ENCODE measurements at regions not wholly inside any gene's neighbourhood (a gene's known extent, or its start where the extent isn't known, plus 50 kb on each side); places are given as distances from the start of the nearest gene placed in this dataset.

- H3K27me3 ChIP-seq (replicated peaks in 1 of 4; ENCODE audit: control extremely low read depth in 1 of 4, control insufficient read depth in 3 of 4, insufficient read depth in 4 of 4, low read length in 3 of 4): peaks cover 0 to 25% (median 12%) of the 10 kb centered on the region in 4 experiments
- WGBS (ENCODE audit: insufficient coverage): no CpG with 5 or more reads among the region's 2 CpGs
- CTCF ChIA-PET: no interaction called here
Observed at GRCh38 chr1:22295396-22295795, 152.5 kb upstream of the WNT4 start.

GRCh38 chr1:22295856-22296255 lies 153.0 kb upstream of the WNT4 start:
- 78% methylated on average over 8 of the region's 8 CpGs for WGBS (ENCODE audit: insufficient coverage)
- Mint-ChIP-seq H3K4me3 (no peak overlapping the region), H3K27me3 (peaks cover 53% of the 10 kb centered on the region), H3K9me3 (ENCODE audit: insufficient read depth) (peaks cover 6% of the 10 kb centered on the region), H3K4me1 (no peaks in the 10 kb centered on the region), H3K27ac (no peak overlapping the region)
- H3K79me2 ChIP-seq (ENCODE audit: control insufficient read depth, insufficient read depth, low read length): no peaks in the 10 kb centered on the region
- DNase-seq (no peak), ATAC-seq (ENCODE audit: low read depth) (no peak)
- H3K4me2 ChIP-seq (replicated peaks; ENCODE audit: low read depth, low read length, poor library complexity, severe bottlenecking): no peak overlapping the region
- TF ChIP-seq CTCF (IDR thresholded peaks at IDR 0.05) (no peak), EZH2 (IDR thresholded peaks at IDR 0.05; ENCODE audit: borderline replicate concordance, insufficient read depth, low read depth, low read length, poor library complexity, severe bottlenecking) (no peak)
- peaks cover 0 to 18% (median 2%) of the 10 kb centered on the region in 3 donors for H3K9me3 ChIP-seq (ENCODE audit: control extremely low read depth in 1 of 3, control insufficient read depth in 2 of 3, insufficient read depth in 1 of 3, low read length in 2 of 3)
- intact Hi-C loops (cut with micrococcal nuclease): no loop called here
- H3K4me3 ChIP-seq (ENCODE audit: control extremely low read depth in 1 of 5, extremely low read depth in 1 of 5, insufficient read depth in 1 of 5, low read depth in 2 of 5, low read length in 4 of 5): no peak overlapping the region
- POLR2A ChIA-PET: no interaction called here
- no peaks in the 10 kb centered on the region for H3K4me1 ChIP-seq (ENCODE audit: control insufficient read depth in 2 of 2, insufficient read depth in 2 of 2, low read length in 2 of 2)
- no peak overlapping the region for H2AFZ ChIP-seq (ENCODE audit: insufficient read depth, low read depth, low read length, poor library complexity, severe bottlenecking)
- CTCF ChIA-PET: no interaction called here
- peaks cover 0 to 25% (median 12%) of the 10 kb centered on the region in 4 experiments for H3K27me3 ChIP-seq (replicated peaks in 1 of 4; ENCODE audit: control extremely low read depth in 1 of 4, control insufficient read depth in 3 of 4, insufficient read depth in 4 of 4, low read length in 3 of 4)
- no peak overlapping the region for H3K9ac ChIP-seq (ENCODE audit: low read length)
- H3K27ac ChIP-seq (ENCODE audit: low read length in 2 of 2): no peak overlapping the region
- H3K36me3 ChIP-seq (replicated peaks in 1 of 2; ENCODE audit: control extremely low read depth in 1 of 2, control insufficient read depth in 1 of 2, extremely low read depth in 1 of 2, insufficient read depth in 2 of 2, low read length in 1 of 2): no peaks in the 10 kb centered on the region
- H4K20me1 ChIP-seq (ENCODE audit: control insufficient read depth, insufficient read depth, low read length, poor library complexity, severe bottlenecking): no peaks in the 10 kb centered on the region

More at GRCh38 chr1:22295396-22295795, 152.5 kb upstream of the WNT4 start:
- H3K36me3 ChIP-seq (replicated peaks in 1 of 2; ENCODE audit: control extremely low read depth in 1 of 2, control insufficient read depth in 1 of 2, extremely low read depth in 1 of 2, insufficient read depth in 2 of 2, low read length in 1 of 2): no peaks in the 10 kb centered on the region
- POLR2A ChIA-PET: no interaction called here
- H3K9me3 Mint-ChIP-seq (ENCODE audit: insufficient read depth): peaks cover 6% of the 10 kb centered on the region
- H3K4me2 ChIP-seq (replicated peaks; ENCODE audit: low read depth, low read length, poor library complexity, severe bottlenecking): no peak overlapping the region
- H3K27ac Mint-ChIP-seq: no peak overlapping the region
- H3K79me2 ChIP-seq (ENCODE audit: control insufficient read depth, insufficient read depth, low read length): no peaks in the 10 kb centered on the region
- H3K27me3 Mint-ChIP-seq: peaks cover 50% of the 10 kb centered on the region
- no peaks in the 10 kb centered on the region for H3K4me1 Mint-ChIP-seq
- ATAC-seq (ENCODE audit: low read depth) (no peak), DNase-seq (no peak)
- no peaks in the 10 kb centered on the region for H4K20me1 ChIP-seq (ENCODE audit: control insufficient read depth, insufficient read depth, low read length, poor library complexity, severe bottlenecking)
- no peaks in the 10 kb centered on the region for H3K4me1 ChIP-seq (ENCODE audit: control insufficient read depth in 2 of 2, insufficient read depth in 2 of 2, low read length in 2 of 2)
- intact Hi-C loops (cut with micrococcal nuclease): no loop called here
- no peak overlapping the region for H3K4me3 Mint-ChIP-seq
- TF ChIP-seq CTCF (IDR thresholded peaks at IDR 0.05) (no peak), EZH2 (IDR thresholded peaks at IDR 0.05; ENCODE audit: borderline replicate concordance, insufficient read depth, low read depth, low read length, poor library complexity, severe bottlenecking) (no peak)
- H3K9ac ChIP-seq (ENCODE audit: low read length): no peak overlapping the region
- no peak overlapping the region for H3K27ac ChIP-seq (ENCODE audit: low read length in 2 of 2)
- H3K9me3 ChIP-seq (ENCODE audit: control extremely low read depth in 1 of 3, control insufficient read depth in 2 of 3, insufficient read depth in 1 of 3, low read length in 2 of 3): peaks cover 0 to 18% (median 2%) of the 10 kb centered on the region in 3 donors
- H3K4me3 ChIP-seq (ENCODE audit: control extremely low read depth in 1 of 5, extremely low read depth in 1 of 5, insufficient read depth in 1 of 5, low read depth in 2 of 5, low read length in 4 of 5): no peak overlapping the region
- no peak overlapping the region for H2AFZ ChIP-seq (ENCODE audit: insufficient read depth, low read depth, low read length, poor library complexity, severe bottlenecking)
